Prostate gland (tissue), 2 donors: ENCODE measurements at regions not wholly inside any gene's neighbourhood (a gene's known extent, or its start where the extent isn't known, plus 50 kb on each side); places are given as distances from the start of the nearest gene placed in this dataset.
"Not testable (repeated sequence)": the region's sequence is repeated elsewhere in the genome, so short reads cannot be mapped to it uniquely, and the experiment has no call there.

Experiments
- DNase-seq: peaks from one replicate; pipeline ENCODE4 v3.0.0-alpha.2; 2019; ENCODE audit warnings: low spot score
- H3K27ac ChIP-seq, 2 donors: fragments of 200-600 bp; sonication (generic); 2 replicates each; pipeline ENCODE4 v1.5.1; 2017 to 2019
- H3K27me3 ChIP-seq: fragments of 200-600 bp; sonication (generic); replicated peaks from 2 replicates; pipeline ENCODE4 v1.5.1; 2019; ENCODE audit not compliant: insufficient read depth
- H3K36me3 ChIP-seq, 2 donors: fragments of 200-600 bp; sonication (generic); 1 replicate in 1 of 2; 2 replicates in 1 of 2; pipeline versions ENCODE4 v1.5.1 to v1.8.1; 2017 to 2019
- H3K4me1 ChIP-seq: fragments of 200-600 bp; sonication (generic); replicated peaks from 2 replicates; pipeline ENCODE4 v1.5.1; 2019
- H3K4me3 ChIP-seq, 2 donors: fragments of 200-600 bp; sonication (generic); 2 replicates each; pipeline ENCODE4 v1.5.1; 2017 to 2019
- H3K9me3 ChIP-seq: fragments of 200-600 bp; sonication (generic); 2 replicates; pipeline ENCODE4 v1.5.1; 2017
- POLR2A ChIP-seq: fragments of 450-650 bp; IDR thresholded peaks from one replicate; pipeline ENCODE4 v1.6.1; 2016; ENCODE audit warnings: antibody characterized with exemption, mild to moderate bottlenecking
- POLR2AphosphoS5 ChIP-seq: sonication (generic); formaldehyde crosslinking; IDR thresholded peaks from one replicate; pipeline ENCODE4 v1.6.1; 2017; ENCODE audit warnings: antibody characterized with exemption
- WGBS: methylation state at CpG from one replicate; pipeline ENCODE4 v1.1.5; 2018; 5-methylcytosine and 5-hydroxymethylcytosine counted together
- intact Hi-C: fragments of 100-400 bp; cut with DNase I; formaldehyde crosslinking; loops from one replicate; pipeline ENCODE4 v1.14.2; 2022
- TF ChIP-seq, protein P1 (sequence below), 4 experiments: fragments of 200-600 bp in 2 of 4; fragments of 450-650 bp in 2 of 4; sonication (generic) in 2 of 4; IDR thresholded peaks; 1 replicate in 3 of 4; 2 replicates in 1 of 4; pipeline ENCODE4 v1.5.1; 2016 to 2019; ENCODE audit warnings: antibody characterized with exemption in 4 of 4, mild to moderate bottlenecking in 2 of 4, moderate library complexity in 2 of 4

DNA sequence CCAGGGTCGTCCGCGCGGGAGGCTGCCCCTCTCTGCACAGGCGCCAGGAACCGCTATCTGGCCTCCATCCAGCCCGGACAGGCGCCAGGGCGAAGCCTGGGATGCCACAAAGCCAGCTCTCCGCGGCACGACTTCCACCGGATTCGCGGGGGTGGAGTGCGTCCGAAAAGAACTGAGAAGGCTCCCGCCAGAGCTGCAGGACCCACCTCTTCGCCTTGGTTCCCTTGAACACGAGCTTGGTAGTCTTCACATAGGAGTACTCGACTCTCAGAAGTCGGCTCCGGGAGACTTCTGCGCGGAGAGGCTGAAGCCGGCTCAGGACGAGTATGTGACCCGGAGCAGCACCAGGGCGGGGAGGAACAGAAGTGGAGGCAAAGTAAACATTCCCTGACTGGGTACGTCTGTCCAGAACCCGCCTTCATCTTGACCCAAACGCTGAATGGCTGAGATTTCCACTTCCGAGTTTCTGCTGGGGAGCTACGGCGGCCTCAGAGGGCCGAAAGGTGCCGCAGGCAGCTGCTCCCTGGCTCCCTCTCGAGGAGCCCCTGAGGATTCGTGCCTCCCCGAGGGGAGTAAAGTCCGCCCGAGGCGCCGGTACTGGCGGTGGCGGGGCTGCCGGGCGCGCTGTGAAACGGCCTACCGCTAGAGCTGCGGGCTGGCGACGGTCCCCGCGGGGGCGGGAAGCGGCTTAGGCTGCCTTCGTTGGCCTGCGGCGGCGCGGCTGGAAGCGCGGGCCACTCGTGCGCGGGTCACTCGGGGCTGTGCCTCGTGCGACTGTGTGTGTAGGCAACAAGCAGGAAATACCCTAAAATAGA lies 2654.9 kb upstream of the DEFB115 start:
- H3K9me3 ChIP-seq, intact Hi-C loops, H3K36me3 ChIP-seq, H3K27me3 ChIP-seq, H3K4me1 ChIP-seq: not testable (repeated sequence)
- peak; percentile 79 for DNase-seq
- Histone ChIP-seq H3K4me3 (peak overlapping the region; percentile 44 to 55), H3K27ac (peak overlapping the region; percentile 51 to 63)
- TF ChIP-seq POLR2A: peak; percentile 28
- peak; percentile 79 for TF ChIP-seq POLR2AphosphoS5
- TF ChIP-seq, protein P1, sequence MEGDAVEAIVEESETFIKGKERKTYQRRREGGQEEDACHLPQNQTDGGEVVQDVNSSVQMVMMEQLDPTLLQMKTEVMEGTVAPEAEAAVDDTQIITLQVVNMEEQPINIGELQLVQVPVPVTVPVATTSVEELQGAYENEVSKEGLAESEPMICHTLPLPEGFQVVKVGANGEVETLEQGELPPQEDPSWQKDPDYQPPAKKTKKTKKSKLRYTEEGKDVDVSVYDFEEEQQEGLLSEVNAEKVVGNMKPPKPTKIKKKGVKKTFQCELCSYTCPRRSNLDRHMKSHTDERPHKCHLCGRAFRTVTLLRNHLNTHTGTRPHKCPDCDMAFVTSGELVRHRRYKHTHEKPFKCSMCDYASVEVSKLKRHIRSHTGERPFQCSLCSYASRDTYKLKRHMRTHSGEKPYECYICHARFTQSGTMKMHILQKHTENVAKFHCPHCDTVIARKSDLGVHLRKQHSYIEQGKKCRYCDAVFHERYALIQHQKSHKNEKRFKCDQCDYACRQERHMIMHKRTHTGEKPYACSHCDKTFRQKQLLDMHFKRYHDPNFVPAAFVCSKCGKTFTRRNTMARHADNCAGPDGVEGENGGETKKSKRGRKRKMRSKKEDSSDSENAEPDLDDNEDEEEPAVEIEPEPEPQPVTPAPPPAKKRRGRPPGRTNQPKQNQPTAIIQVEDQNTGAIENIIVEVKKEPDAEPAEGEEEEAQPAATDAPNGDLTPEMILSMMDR (IDR thresholded peaks at IDR 0.05): peak in 3 of 4 experiments; percentile 42 to 59 (median 54)
- 1% methylated on average over 70 of the region's 71 CpGs for WGBS

DNA sequence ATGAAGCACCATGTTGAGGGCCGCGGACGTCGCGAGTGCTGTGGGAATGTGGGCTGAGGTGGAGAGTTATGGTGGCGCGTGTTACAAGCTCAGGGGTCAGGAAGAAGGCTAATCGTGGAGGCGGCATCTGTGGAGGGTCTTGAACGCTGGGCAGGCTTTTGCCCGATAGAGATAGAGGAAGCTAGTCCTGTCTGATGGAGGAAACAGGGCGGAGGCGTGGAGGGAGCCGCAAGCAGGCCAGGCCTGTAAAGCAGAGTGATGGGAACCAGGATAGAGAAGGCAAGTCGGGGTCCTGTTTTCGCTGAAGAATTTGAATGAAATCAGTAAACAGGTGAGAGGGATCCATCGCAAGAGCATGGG lies 2654.3 kb upstream of the DEFB115 start:
- H3K27me3 ChIP-seq, H3K36me3 ChIP-seq, intact Hi-C loops, H3K4me1 ChIP-seq, H3K9me3 ChIP-seq, DNase-seq: not testable (repeated sequence)
- H3K27ac ChIP-seq: peak overlapping the region in 1 of 2 donors; percentile 63
- peak overlapping the region; percentile 44 to 55 for H3K4me3 ChIP-seq
- 71% methylated on average over 17 of the region's 17 CpGs for WGBS

DNA sequence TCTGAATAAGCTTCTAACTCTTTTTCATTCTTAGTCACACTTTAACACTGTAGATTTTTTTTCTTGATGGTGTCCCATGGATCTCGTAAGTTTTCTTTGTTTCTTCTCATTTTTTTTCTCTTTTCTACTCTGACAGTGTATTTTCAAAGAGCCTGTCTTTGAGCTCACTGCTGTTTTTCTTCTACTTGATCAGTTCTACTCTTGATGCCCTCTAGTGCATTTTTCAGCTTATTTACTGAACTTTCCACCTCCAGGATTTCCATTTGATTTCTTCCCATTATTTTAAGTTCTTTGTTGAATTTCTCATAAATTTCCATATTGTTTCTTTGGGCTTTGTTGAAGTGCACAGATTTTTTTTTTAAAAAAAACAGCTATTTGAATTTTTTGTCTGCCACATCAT lies 2641.1 kb upstream of the DEFB115 start:
- no peak for TF ChIP-seq POLR2A
- TF ChIP-seq, protein P1 (IDR thresholded peaks at IDR 0.05): no peak
- no peak for TF ChIP-seq POLR2AphosphoS5
- no peak for DNase-seq
- Histone ChIP-seq H3K4me1 (no peaks in the 10 kb centered on the region), H3K27ac (no peak overlapping the region), H3K36me3 (no peaks in the 10 kb centered on the region), H3K4me3 (no peak overlapping the region), H3K9me3 (no peaks in the 10 kb centered on the region), H3K27me3 (no peaks in the 10 kb centered on the region)
- WGBS: 51% methylated on average over 1 of the region's 1 CpG
- intact Hi-C loops: no loop called here

DNA sequence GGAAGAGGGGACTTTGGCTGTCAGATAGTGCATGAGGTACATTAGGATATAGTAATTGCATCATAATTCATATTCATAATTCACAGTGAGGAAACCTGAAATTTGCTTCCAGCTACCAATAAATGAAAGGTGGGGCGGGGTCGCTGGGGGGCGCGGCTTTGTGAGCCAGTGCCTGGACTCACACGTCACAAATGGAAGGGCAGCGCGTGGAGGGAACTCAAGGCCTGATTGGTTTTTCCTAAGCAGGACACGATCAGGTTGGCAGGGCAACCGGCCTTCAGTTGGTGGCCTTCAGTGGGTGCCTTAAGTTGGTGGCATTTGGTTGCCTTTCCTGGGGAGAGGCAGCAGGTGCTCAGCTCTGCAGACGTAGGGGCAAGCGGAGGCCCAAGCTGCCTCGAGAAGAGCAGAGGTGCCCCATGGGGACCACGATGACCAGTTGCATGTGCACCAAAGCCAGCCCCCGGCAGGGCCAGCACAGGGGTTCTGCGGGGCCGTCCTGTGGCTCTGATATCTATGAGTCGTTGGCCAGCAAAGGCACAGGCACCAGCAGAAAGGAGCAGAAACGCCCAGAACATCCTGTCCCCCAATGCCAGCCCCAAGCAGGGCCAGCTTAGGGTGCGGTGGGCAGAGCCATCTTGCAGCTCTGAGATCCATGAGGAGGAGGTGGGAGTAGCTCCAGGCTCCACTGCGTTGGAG lies 2637.4 kb upstream of the DEFB115 start:
- WGBS: 78% methylated on average over 20 of the region's 20 CpGs
- H3K27me3 ChIP-seq, H3K36me3 ChIP-seq, H3K4me1 ChIP-seq, intact Hi-C loops, H3K4me3 ChIP-seq, H3K27ac ChIP-seq, H3K9me3 ChIP-seq, DNase-seq: not testable (repeated sequence)

DNA sequence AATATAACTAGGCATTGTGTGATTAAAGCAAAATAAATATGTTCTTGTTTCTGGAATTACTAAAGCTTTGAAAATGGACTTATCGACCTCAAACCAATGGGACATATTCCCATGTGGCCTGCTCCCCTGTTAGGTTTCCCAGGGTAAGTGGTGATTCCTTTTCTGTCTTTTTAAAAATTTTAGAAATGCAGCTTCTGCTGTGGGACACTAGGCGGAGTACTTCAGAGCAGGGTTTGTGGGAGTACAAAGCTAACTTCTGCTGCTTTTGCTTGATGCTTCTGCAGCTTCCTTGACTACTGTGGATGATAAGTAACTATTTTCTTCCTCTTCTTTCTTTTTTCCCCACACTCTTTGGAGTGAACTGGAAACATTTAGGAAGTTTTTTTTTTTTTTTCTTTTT lies 2632.4 kb upstream of the DEFB115 start:
- WGBS: 56% methylated on average over 2 of the region's 2 CpGs

DNA sequence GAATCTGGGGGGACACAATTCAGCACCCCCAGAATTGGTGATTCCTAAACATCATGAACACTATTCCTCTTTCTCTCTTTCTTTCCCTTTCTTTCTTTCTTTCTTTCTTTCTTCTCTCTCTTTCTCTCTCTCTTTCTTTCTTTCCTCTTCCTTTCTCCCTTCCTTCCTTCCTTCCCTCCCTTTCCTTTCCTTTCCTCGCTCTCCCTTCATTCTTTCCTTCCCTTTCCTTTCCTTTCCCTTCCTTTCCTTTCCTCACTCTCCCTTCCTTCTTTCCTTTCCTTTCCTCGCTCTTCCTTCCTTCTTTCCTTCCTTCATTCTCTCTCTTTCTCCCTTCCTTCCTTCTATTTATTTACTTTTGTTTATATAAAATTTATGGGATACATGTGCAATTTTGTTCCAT lies 2616.6 kb upstream of the DEFB115 start:
- H3K27me3 ChIP-seq: not testable (repeated sequence)

More for the DNA sequence above, 2632.4 kb upstream of the DEFB115 start:
- H3K27me3 ChIP-seq, H3K36me3 ChIP-seq, H3K4me1 ChIP-seq, H3K4me3 ChIP-seq, H3K9me3 ChIP-seq, DNase-seq, intact Hi-C loops, H3K27ac ChIP-seq: not testable (repeated sequence)

More for the DNA sequence above, 2616.6 kb upstream of the DEFB115 start:
- H3K4me3 ChIP-seq, H3K9me3 ChIP-seq, H3K27ac ChIP-seq, H3K36me3 ChIP-seq, H3K4me1 ChIP-seq, intact Hi-C loops, DNase-seq: not testable (repeated sequence)
- 56% methylated on average over 2 of the region's 2 CpGs for WGBS
